Left kidney (tissue), 1 donor: ENCODE measurements at regions not wholly inside any gene's neighbourhood (a gene's known extent, or its start where the extent isn't known, plus 50 kb on each side); places are given as distances from the start of the nearest gene placed in this dataset.
"Not testable (repeated sequence)": the region's sequence is repeated elsewhere in the genome, so short reads cannot be mapped to it uniquely, and the experiment has no call there.

Source experiments
- DNase-seq: peaks from one replicate; pipeline ENCODE4 v3.0.0-alpha.2; 2013

- no peak for DNase-seq
These were observed 439.6 kb upstream of the UBE2E3 start for GRCh38 chr2:180540761-180541160.

GRCh38 chr2:180539541-180539940, 440.9 kb upstream of the UBE2E3 start:
- no peak for DNase-seq

- DNase-seq = no peak
These were observed 445.1 kb upstream of the UBE2E3 start for GRCh38 chr2:180535289-180535688.

GRCh38 chr2:180531787-180532186, 448.6 kb upstream of the UBE2E3 start:
- not testable (repeated sequence) for DNase-seq

GRCh38 chr2:180524499-180524898, 455.9 kb upstream of the UBE2E3 start:
- no peak for DNase-seq

- no peak for DNase-seq
These were observed 456.6 kb upstream of the UBE2E3 start for GRCh38 chr2:180523621-180524340.

GRCh38 chr2:180520921-180521581, 459.4 kb upstream of the UBE2E3 start:
- no peak for DNase-seq

- DNase-seq = no peak
These were observed 460.2 kb upstream of the UBE2E3 start for GRCh38 chr2:180520206-180520605.

- DNase-seq = no peak
These were observed 461.1 kb upstream of the UBE2E3 start for GRCh38 chr2:180519276-180519675.

- DNase-seq = no peak
These were observed 464.2 kb upstream of the UBE2E3 start for GRCh38 chr2:180516232-180516631.

- no peak for DNase-seq
These were observed 467.0 kb upstream of the UBE2E3 start for GRCh38 chr2:180513389-180513788.

GRCh38 chr2:180508458-180508857, 471.9 kb upstream of the UBE2E3 start:
- no peak for DNase-seq

- no peak for DNase-seq
These were observed 473.4 kb upstream of the UBE2E3 start for GRCh38 chr2:180507028-180507427.

GRCh38 chr2:180505203-180505602, 475.2 kb upstream of the UBE2E3 start:
- no peak for DNase-seq

GRCh38 chr2:180497621-180498152, 482.7 kb upstream of the UBE2E3 start:
- no peak for DNase-seq

- no peak for DNase-seq
These were observed 484.8 kb upstream of the UBE2E3 start for GRCh38 chr2:180495606-180496005.

GRCh38 chr2:180494286-180494685, 486.1 kb upstream of the UBE2E3 start:
- DNase-seq = no peak

GRCh38 chr2:180482696-180483095, 475.6 kb upstream of the CWC22 start:
- no peak for DNase-seq

- no peak for DNase-seq
These were observed 474.9 kb upstream of the CWC22 start for GRCh38 chr2:180481998-180482397.

- DNase-seq = no peak
These were observed 471.8 kb upstream of the CWC22 start for GRCh38 chr2:180478883-180479282.

- DNase-seq = no peak
These were observed 467.6 kb upstream of the CWC22 start for GRCh38 chr2:180474716-180475115.

GRCh38 chr2:180473456-180473855, 466.4 kb upstream of the CWC22 start:
- DNase-seq = no peak

- DNase-seq = no peak
These were observed 465.0 kb upstream of the CWC22 start for GRCh38 chr2:180472133-180472532.

- DNase-seq = no peak
These were observed 456.5 kb upstream of the CWC22 start for GRCh38 chr2:180463608-180464007.
